Type B pancreatic cell (in vitro differentiated cells): ENCODE measurements at regions not wholly inside any gene's neighbourhood (a gene's known extent, or its start where the extent isn't known, plus 50 kb on each side); places are given as distances from the start of the nearest gene placed in this dataset.
"Not testable (repeated sequence)": the region's sequence is repeated elsewhere in the genome, so short reads cannot be mapped to it uniquely, and the experiment has no call there.

ENCODE experiments used
- DNase-seq: peaks from one replicate; pipeline ENCODE4 v3.0.0; 2021; ENCODE audit warnings: mixed read lengths; ENCODE audit not compliant: unreplicated experiment; ENCODE audit errors: extremely low spot score
- H3K27ac Mint-ChIP-seq: 2 replicates; pipeline ENCODE4 v1.8.0; 2021; ENCODE audit warnings: mild to moderate bottlenecking, mixed read lengths
- H3K27me3 Mint-ChIP-seq: 2 replicates; pipeline ENCODE4 v1.8.0; 2021; ENCODE audit warnings: mixed read lengths
- H3K36me3 Mint-ChIP-seq: 2 replicates; pipeline ENCODE4 v1.8.0; 2021; ENCODE audit warnings: mixed read lengths
- H3K4me1 Mint-ChIP-seq: one replicate; pipeline ENCODE4 v1.8.0; 2021; ENCODE audit warnings: mixed read lengths; ENCODE audit not compliant: unreplicated experiment
- H3K4me3 Mint-ChIP-seq: 2 replicates; pipeline ENCODE4 v1.8.0; 2021; ENCODE audit warnings: mild to moderate bottlenecking, mixed read lengths
- H3K9me3 Mint-ChIP-seq: 2 replicates; pipeline ENCODE4 v1.8.0; 2021; ENCODE audit warnings: mixed read lengths
- CTCF ChIP-seq: fragments of 200-600 bp; sonication (generic); conservative IDR thresholded peaks from 2 replicates; pipeline ENCODE4 v1.5.0; 2021; ENCODE audit warnings: antibody characterized with exemption, mild to moderate bottlenecking

- peaks cover under 1% of the 10 kb centered on the region for H3K4me1 Mint-ChIP-seq
- no peak for TF ChIP-seq CTCF
- no peak overlapping the region for H3K27ac Mint-ChIP-seq
- H3K4me3 Mint-ChIP-seq: no peak overlapping the region
- DNase-seq: no peak
- H3K27me3 Mint-ChIP-seq: no peaks in the 10 kb centered on the region
- H3K36me3 Mint-ChIP-seq: no peaks in the 10 kb centered on the region
- no peaks in the 10 kb centered on the region for H3K9me3 Mint-ChIP-seq
Measured at GRCh38 chr21:15127437-15127836, 62.6 kb upstream of the NRIP1 start.

- Mint-ChIP-seq H3K4me3 (no peak overlapping the region), H3K36me3 (no peaks in the 10 kb centered on the region), H3K4me1 (no peaks in the 10 kb centered on the region), H3K9me3 (no peaks in the 10 kb centered on the region), H3K27ac (no peak overlapping the region), H3K27me3 (no peaks in the 10 kb centered on the region)
- no peak for DNase-seq
- no peak for TF ChIP-seq CTCF
Measured at GRCh38 chr21:15128267-15128666, 63.5 kb upstream of the NRIP1 start.

DNA sequence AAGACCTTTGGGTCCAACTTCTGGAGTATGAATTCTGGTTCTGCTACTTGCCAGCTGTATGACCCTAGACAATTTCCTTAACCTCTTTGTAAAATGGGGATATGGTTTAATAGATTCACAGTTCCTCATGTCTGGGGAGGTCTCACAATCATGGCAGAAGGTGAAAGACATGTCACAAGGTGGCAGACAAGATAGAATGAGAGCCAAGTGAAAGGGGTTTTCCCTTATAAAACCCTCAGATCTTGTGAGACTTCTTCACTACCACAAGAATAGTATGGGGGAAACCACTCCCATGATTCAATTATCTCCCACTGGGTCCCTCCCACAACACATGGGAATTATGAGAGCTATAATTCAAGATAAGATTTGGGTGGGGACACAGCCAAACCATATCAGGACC lies 63.9 kb upstream of the NRIP1 start:
- H3K36me3 Mint-ChIP-seq, H3K4me3 Mint-ChIP-seq, H3K27ac Mint-ChIP-seq, H3K9me3 Mint-ChIP-seq, H3K4me1 Mint-ChIP-seq, H3K27me3 Mint-ChIP-seq, DNase-seq: not testable (repeated sequence)

DNA sequence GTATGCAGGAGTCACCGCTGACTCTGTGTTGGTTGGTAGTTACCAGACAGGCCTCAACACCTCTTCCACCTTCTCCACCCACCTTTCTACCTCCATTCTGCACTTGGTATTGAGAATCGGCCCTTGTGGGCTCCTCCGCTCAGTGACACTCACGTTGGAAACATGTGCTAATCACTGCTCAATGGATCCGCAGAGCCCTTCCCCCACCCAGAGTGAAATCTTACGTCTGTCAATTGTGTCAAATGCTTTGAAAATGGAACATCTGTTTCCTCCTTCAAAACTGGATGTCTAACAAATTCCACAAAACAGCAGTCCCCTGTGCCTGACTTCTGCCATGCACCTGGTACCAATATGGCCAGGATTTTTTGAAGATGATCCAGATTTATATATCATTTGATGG lies 65.5 kb upstream of the NRIP1 start:
- no peak for TF ChIP-seq CTCF
- Mint-ChIP-seq H3K4me3 (no peak overlapping the region), H3K9me3 (no peaks in the 10 kb centered on the region), H3K27ac (no peak overlapping the region), H3K36me3 (no peaks in the 10 kb centered on the region), H3K27me3 (no peaks in the 10 kb centered on the region), H3K4me1 (no peaks in the 10 kb centered on the region)
- no peak for DNase-seq

DNA sequence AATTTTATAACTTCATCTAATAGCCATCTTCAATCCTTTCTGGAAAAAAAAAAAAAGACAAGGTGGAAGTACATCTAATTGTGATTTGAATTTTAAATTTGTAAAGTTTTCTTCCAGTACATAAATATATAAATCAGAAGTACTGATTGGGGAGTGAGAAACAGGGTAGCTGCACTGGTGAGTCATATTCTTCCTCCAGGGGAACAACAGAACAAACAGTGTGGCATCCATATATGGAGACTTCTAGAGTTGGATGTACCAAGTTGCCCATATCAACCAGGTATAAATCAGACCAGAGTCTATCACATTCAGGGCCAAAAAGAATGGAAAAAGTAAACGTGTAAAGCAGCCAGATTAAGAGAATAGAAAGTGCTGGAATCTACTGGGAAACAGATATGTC lies 66.0 kb upstream of the NRIP1 start:
- Mint-ChIP-seq H3K9me3 (no peaks in the 10 kb centered on the region), H3K4me1 (no peaks in the 10 kb centered on the region), H3K27ac (no peak overlapping the region), H3K4me3 (no peak overlapping the region), H3K27me3 (no peaks in the 10 kb centered on the region), H3K36me3 (no peaks in the 10 kb centered on the region)
- TF ChIP-seq CTCF: no peak
- no peak for DNase-seq

DNA sequence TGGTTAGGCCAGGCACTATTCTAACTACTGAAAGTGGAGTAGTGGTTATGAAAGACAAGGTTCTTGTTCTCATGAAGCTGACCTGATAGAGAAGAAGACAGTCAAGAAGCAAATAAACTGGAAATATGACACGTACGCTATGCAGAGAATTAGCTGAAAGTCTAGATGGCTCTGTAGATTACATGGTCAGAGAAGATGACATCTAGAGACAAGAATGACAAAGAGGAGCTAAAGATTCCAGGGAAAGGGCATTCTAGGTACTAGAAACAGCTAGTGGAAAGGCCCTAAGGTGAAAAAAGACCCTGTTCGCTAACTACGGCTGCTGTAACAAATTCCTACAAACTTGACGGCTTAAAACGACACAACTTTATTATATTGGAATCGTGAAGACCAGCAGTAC lies 68.0 kb upstream of the NRIP1 start:
- Mint-ChIP-seq H3K9me3 (no peaks in the 10 kb centered on the region), H3K4me1 (peaks cover 1% of the 10 kb centered on the region), H3K27me3 (no peaks in the 10 kb centered on the region), H3K27ac (no peak overlapping the region), H3K4me3 (no peak overlapping the region), H3K36me3 (no peaks in the 10 kb centered on the region)
- DNase-seq: no peak
- no peak for TF ChIP-seq CTCF
